HG02610 (cell line): ENCODE measurements at regions not wholly inside any gene's neighbourhood (a gene's known extent, or its start where the extent isn't known, plus 50 kb on each side); places are given as distances from the start of the nearest gene placed in this dataset.

ENCODE experiments used
- ATAC-seq: cut with Tn5 transposase; IDR thresholded peaks from one replicate; pipeline ENCODE4 v1.9.1; 2021; ENCODE audit warnings: mild to moderate bottlenecking, moderate library complexity; ENCODE audit not compliant: unreplicated experiment

- ATAC-seq = no peak
Observed at GRCh38 chr16:35252356-35252936, 1793.0 kb downstream of the TP53TG3F start.

- ATAC-seq = no peak
Observed at GRCh38 chr16:35255186-35255803, 1795.9 kb downstream of the TP53TG3F start.

- ATAC-seq = no peak
Observed at GRCh38 chr16:35255816-35256215, 1796.4 kb downstream of the TP53TG3F start.

GRCh38 chr16:35258381-35258780, 1799.0 kb downstream of the TP53TG3F start:
- no peak for ATAC-seq

- no peak for ATAC-seq
Observed at GRCh38 chr16:35295856-35296255, 1836.4 kb downstream of the TP53TG3F start.

GRCh38 chr16:35296962-35297653, 1837.7 kb downstream of the TP53TG3F start:
- ATAC-seq = no peak

- no peak for ATAC-seq
Observed at GRCh38 chr16:35298460-35299243, 1839.2 kb downstream of the TP53TG3F start.

- ATAC-seq = no peak
Observed at GRCh38 chr16:35302859-35303258, 1843.4 kb downstream of the TP53TG3F start.

- ATAC-seq = no peak
Observed at GRCh38 chr16:35305476-35305875, 1846.1 kb downstream of the TP53TG3F start.

- no peak for ATAC-seq
Observed at GRCh38 chr16:35306915-35307314, 1847.5 kb downstream of the TP53TG3F start.

- no peak for ATAC-seq
Observed at GRCh38 chr16:35308674-35309073, 1849.3 kb downstream of the TP53TG3F start.

GRCh38 chr16:35310999-35311398, 1851.6 kb downstream of the TP53TG3F start:
- ATAC-seq = no peak

GRCh38 chr16:35311475-35311874, 1852.1 kb downstream of the TP53TG3F start:
- ATAC-seq = no peak

GRCh38 chr16:35314298-35314697, 1854.9 kb downstream of the TP53TG3F start:
- ATAC-seq = no peak

- no peak for ATAC-seq
Observed at GRCh38 chr16:35319536-35320192, 1860.3 kb downstream of the TP53TG3F start.

GRCh38 chr16:35325936-35326335, 1866.5 kb downstream of the TP53TG3F start:
- no peak for ATAC-seq

GRCh38 chr16:35339337-35339736, 1879.9 kb downstream of the TP53TG3F start:
- no peak for ATAC-seq

GRCh38 chr16:35342012-35342411, 1882.6 kb downstream of the TP53TG3F start:
- ATAC-seq = no peak

- no peak for ATAC-seq
Observed at GRCh38 chr16:35344012-35344762, 1884.8 kb downstream of the TP53TG3F start.

GRCh38 chr16:35352431-35352830, 1893.0 kb downstream of the TP53TG3F start:
- ATAC-seq = no peak
